ENCODE measurements at regions not wholly inside any gene's neighbourhood (a gene's known extent, or its start where the extent isn't known, plus 50 kb on each side); places are given as distances from the start of the nearest gene placed in this dataset.

- Histone ChIP-seq H3K36me3 (replicated peaks; ENCODE audit: insufficient read depth, low read depth) (no peaks in the 10 kb centered on the region), H3K27me3 (no peaks in the 10 kb centered on the region), H4K20me1 (ENCODE audit: insufficient read depth, poor library complexity, severe bottlenecking) (no peaks in the 10 kb centered on the region), H3K9me3 (ENCODE audit: low read depth) (no peaks in the 10 kb centered on the region), H3K4me3 (no peak overlapping the region), H3K27ac (no peak overlapping the region), H3K4me2 (no peak overlapping the region), H2AFZ (no peak overlapping the region), H3K4me1 (ENCODE audit: insufficient read depth) (no peaks in the 10 kb centered on the region), H3K79me2 (no peaks in the 10 kb centered on the region), H3K9me2 (replicated peaks; ENCODE audit: insufficient read depth) (no peaks in the 10 kb centered on the region)
- TF ChIP-seq EZH2 (IDR thresholded peaks at IDR 0.05; ENCODE audit: borderline replicate concordance), result no peak
- no peak for TF ChIP-seq CTCF (IDR thresholded peaks at IDR 0.05; ENCODE audit: poor library complexity)
- TF ChIP-seq EZH2phosphoT487 (IDR thresholded peaks at IDR 0.05; ENCODE audit: low read depth, severe bottlenecking, unreplicated experiment), result no peak
- WGBS (ENCODE audit: low lambda C conversion rate, missing lambda C conversion rate), result 81% methylated on average over 2 of the region's 2 CpGs
- DNase-seq (ENCODE audit: low spot score), result no peak
Observed at GRCh38 chr3:95154766-95155165, 1091.9 kb downstream of the NSUN3 start.

- H3K9me2 ChIP-seq (replicated peaks; ENCODE audit: insufficient read depth), result no peaks in the 10 kb centered on the region
- H3K4me3 ChIP-seq, result no peak overlapping the region
- TF ChIP-seq EZH2 (IDR thresholded peaks at IDR 0.05; ENCODE audit: borderline replicate concordance), result no peak
- TF ChIP-seq EZH2phosphoT487 (IDR thresholded peaks at IDR 0.05; ENCODE audit: low read depth, severe bottlenecking, unreplicated experiment), result no peak
- no peak for TF ChIP-seq CTCF (IDR thresholded peaks at IDR 0.05; ENCODE audit: poor library complexity)
- H3K27me3 ChIP-seq, result no peaks in the 10 kb centered on the region
- WGBS (ENCODE audit: low lambda C conversion rate, missing lambda C conversion rate), result 96% methylated on average over 1 of the region's 1 CpG
- no peaks in the 10 kb centered on the region for H4K20me1 ChIP-seq (ENCODE audit: insufficient read depth, poor library complexity, severe bottlenecking)
- no peaks in the 10 kb centered on the region for H3K79me2 ChIP-seq
- no peaks in the 10 kb centered on the region for H3K36me3 ChIP-seq (replicated peaks; ENCODE audit: insufficient read depth, low read depth)
- no peak overlapping the region for H3K27ac ChIP-seq
- H3K9me3 ChIP-seq (ENCODE audit: low read depth), result no peaks in the 10 kb centered on the region
- H3K4me1 ChIP-seq (ENCODE audit: insufficient read depth), result no peaks in the 10 kb centered on the region
- no peak for DNase-seq (ENCODE audit: low spot score)
- H3K4me2 ChIP-seq, result no peak overlapping the region
- no peak overlapping the region for H2AFZ ChIP-seq
Observed at GRCh38 chr3:95162794-95163193, 1099.9 kb downstream of the NSUN3 start.

- WGBS (ENCODE audit: low lambda C conversion rate, missing lambda C conversion rate), result 95% methylated on average over 4 of the region's 4 CpGs
- TF ChIP-seq CTCF (IDR thresholded peaks at IDR 0.05; ENCODE audit: poor library complexity) (no peak), EZH2 (IDR thresholded peaks at IDR 0.05; ENCODE audit: borderline replicate concordance) (no peak), EZH2phosphoT487 (IDR thresholded peaks at IDR 0.05; ENCODE audit: low read depth, severe bottlenecking, unreplicated experiment) (no peak)
- H3K4me3 ChIP-seq, result no peak overlapping the region
- no peak overlapping the region for H2AFZ ChIP-seq
- no peak overlapping the region for H3K4me2 ChIP-seq
- H3K4me1 ChIP-seq (ENCODE audit: insufficient read depth), result no peaks in the 10 kb centered on the region
- H3K79me2 ChIP-seq, result no peaks in the 10 kb centered on the region
- H3K9me2 ChIP-seq (replicated peaks; ENCODE audit: insufficient read depth), result no peaks in the 10 kb centered on the region
- no peaks in the 10 kb centered on the region for H3K36me3 ChIP-seq (replicated peaks; ENCODE audit: insufficient read depth, low read depth)
- no peak overlapping the region for H3K27ac ChIP-seq
- H3K9me3 ChIP-seq (ENCODE audit: low read depth), result no peaks in the 10 kb centered on the region
- no peak for DNase-seq (ENCODE audit: low spot score)
- no peaks in the 10 kb centered on the region for H4K20me1 ChIP-seq (ENCODE audit: insufficient read depth, poor library complexity, severe bottlenecking)
- H3K27me3 ChIP-seq, result no peaks in the 10 kb centered on the region
Observed at GRCh38 chr3:95167748-95168147, 1104.9 kb downstream of the NSUN3 start.

- H2AFZ ChIP-seq, result no peak overlapping the region
- H3K9me2 ChIP-seq (replicated peaks; ENCODE audit: insufficient read depth), result no peaks in the 10 kb centered on the region
- no peaks in the 10 kb centered on the region for H4K20me1 ChIP-seq (ENCODE audit: insufficient read depth, poor library complexity, severe bottlenecking)
- H3K4me2 ChIP-seq, result no peak overlapping the region
- H3K79me2 ChIP-seq, result no peaks in the 10 kb centered on the region
- no peak overlapping the region for H3K27ac ChIP-seq
- H3K36me3 ChIP-seq (replicated peaks; ENCODE audit: insufficient read depth, low read depth), result no peaks in the 10 kb centered on the region
- H3K4me1 ChIP-seq (ENCODE audit: insufficient read depth), result no peaks in the 10 kb centered on the region
- H3K9me3 ChIP-seq (ENCODE audit: low read depth), result no peaks in the 10 kb centered on the region
- no peaks in the 10 kb centered on the region for H3K27me3 ChIP-seq
- H3K4me3 ChIP-seq, result no peak overlapping the region
- no peak for DNase-seq (ENCODE audit: low spot score)
- WGBS (ENCODE audit: low lambda C conversion rate, missing lambda C conversion rate), result 92% methylated on average over 7 of the region's 7 CpGs
- TF ChIP-seq CTCF (IDR thresholded peaks at IDR 0.05; ENCODE audit: poor library complexity), result no peak
- no peak for TF ChIP-seq EZH2 (IDR thresholded peaks at IDR 0.05; ENCODE audit: borderline replicate concordance)
- no peak for TF ChIP-seq EZH2phosphoT487 (IDR thresholded peaks at IDR 0.05; ENCODE audit: low read depth, severe bottlenecking, unreplicated experiment)
Observed at GRCh38 chr3:95168526-95168925, 1105.7 kb downstream of the NSUN3 start.
